Ectodermal cell (in vitro differentiated cells): ENCODE measurements at regions not wholly inside any gene's neighbourhood (a gene's known extent, or its start where the extent isn't known, plus 50 kb on each side); places are given as distances from the start of the nearest gene placed in this dataset.

ENCODE experiments used
- H3K27ac ChIP-seq: 2 replicates; pipeline ENCODE4 v1.7.0; 2013; ENCODE audit warnings: mild to moderate bottlenecking, low read depth, low read length; ENCODE audit not compliant: insufficient read depth, poor library complexity, severe bottlenecking
- H3K27me3 ChIP-seq: 2 replicates; pipeline ENCODE4 v1.7.0; 2013; ENCODE audit warnings: mild to moderate bottlenecking, low read length; ENCODE audit not compliant: insufficient read depth, control insufficient read depth, poor library complexity, severe bottlenecking
- H3K36me3 ChIP-seq: one replicate; pipeline ENCODE4 v1.7.0; 2013; ENCODE audit warnings: low read length; ENCODE audit not compliant: control insufficient read depth, insufficient read depth
- H3K4me1 ChIP-seq: one replicate; pipeline ENCODE4 v1.7.0; 2013; ENCODE audit warnings: low read length; ENCODE audit not compliant: control insufficient read depth, insufficient read depth
- H3K4me3 ChIP-seq: 2 replicates; pipeline ENCODE4 v1.7.0; 2013; ENCODE audit warnings: low read depth, low read length, control low read depth; ENCODE audit not compliant: insufficient read depth
- H3K9me3 ChIP-seq: 2 replicates; pipeline ENCODE4 v1.7.0; 2013; ENCODE audit warnings: mild to moderate bottlenecking, low read length, moderate library complexity; ENCODE audit not compliant: control insufficient read depth
- WGBS, 2 experiments: methylation state at CpG; one replicate each; pipeline ENCODE4 v1.1.7; 2013; ENCODE audit warnings: missing lambda C conversion rate in 2 of 2; 5-methylcytosine and 5-hydroxymethylcytosine counted together

GRCh38 chr12:12015073-12015685 is 55.6 kb upstream of the BCL2L14 start:
- WGBS, 2 experiments, result 85 to 87% methylated on average over 11 of the region's 11 CpGs
- no peaks in the 10 kb centered on the region for H3K36me3 ChIP-seq
- peaks cover 8% of the 10 kb centered on the region for H3K4me1 ChIP-seq
- no peak overlapping the region for H3K27ac ChIP-seq
- H3K9me3 ChIP-seq, result no peaks in the 10 kb centered on the region
- no peaks in the 10 kb centered on the region for H3K27me3 ChIP-seq
- H3K4me3 ChIP-seq, result no peak overlapping the region

DNA sequence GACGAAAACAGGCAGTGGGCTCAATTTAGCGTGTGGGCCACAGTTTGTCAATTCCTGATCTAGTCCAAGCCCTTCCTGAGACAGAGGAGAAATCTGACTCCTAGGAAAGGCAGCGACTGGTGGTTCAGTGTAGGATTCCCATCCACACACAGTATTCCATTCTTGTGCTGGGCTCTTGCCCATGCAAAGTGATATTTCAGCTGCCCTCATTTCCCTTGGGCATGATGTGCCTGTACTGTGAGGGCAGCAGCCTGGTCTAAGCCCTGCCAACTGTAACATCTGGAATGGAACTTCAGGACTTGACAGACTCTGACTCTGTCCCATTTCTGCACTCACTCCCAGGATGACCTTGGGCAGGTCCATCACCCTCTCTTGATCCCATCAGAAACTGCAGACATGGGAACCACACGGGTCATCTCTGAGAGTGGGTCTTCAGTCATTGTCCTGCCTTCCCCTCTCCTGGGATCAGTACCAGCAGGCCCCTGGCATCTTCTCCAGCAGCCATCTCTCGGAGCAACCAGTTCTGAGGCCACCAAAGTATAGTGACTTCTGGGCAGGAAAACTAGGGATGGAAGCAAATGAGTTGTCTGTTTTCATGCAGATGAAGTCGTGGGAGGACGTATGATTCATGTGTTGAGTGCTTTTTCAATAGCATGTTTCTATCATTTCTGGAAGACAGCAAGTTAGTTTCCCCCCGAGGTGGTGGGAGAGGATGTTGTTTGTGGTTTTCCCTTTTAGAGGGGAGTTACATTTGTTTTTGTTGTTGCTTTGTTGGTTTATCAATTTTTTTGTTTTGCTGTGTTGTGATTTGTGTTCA is 54.2 kb upstream of the BCL2L14 start:
- Histone ChIP-seq H3K9me3 (no peaks in the 10 kb centered on the region), H3K36me3 (no peaks in the 10 kb centered on the region), H3K27ac (no peak overlapping the region), H3K4me1 (no peaks in the 10 kb centered on the region), H3K27me3 (no peaks in the 10 kb centered on the region), H3K4me3 (no peak overlapping the region)
- 84 to 89% methylated on average over 8 of the region's 8 CpGs for WGBS, 2 experiments

- no peaks in the 10 kb centered on the region for H3K9me3 ChIP-seq
- H3K4me1 ChIP-seq, result no peaks in the 10 kb centered on the region
- H3K36me3 ChIP-seq, result no peaks in the 10 kb centered on the region
- H3K27ac ChIP-seq, result no peak overlapping the region
- H3K4me3 ChIP-seq, result no peak overlapping the region
- H3K27me3 ChIP-seq, result no peaks in the 10 kb centered on the region
- WGBS, 2 experiments, result 89 to 90% methylated on average over 3 of the region's 3 CpGs
Observed at GRCh38 chr12:12017135-12017581, 53.6 kb upstream of the BCL2L14 start.

DNA sequence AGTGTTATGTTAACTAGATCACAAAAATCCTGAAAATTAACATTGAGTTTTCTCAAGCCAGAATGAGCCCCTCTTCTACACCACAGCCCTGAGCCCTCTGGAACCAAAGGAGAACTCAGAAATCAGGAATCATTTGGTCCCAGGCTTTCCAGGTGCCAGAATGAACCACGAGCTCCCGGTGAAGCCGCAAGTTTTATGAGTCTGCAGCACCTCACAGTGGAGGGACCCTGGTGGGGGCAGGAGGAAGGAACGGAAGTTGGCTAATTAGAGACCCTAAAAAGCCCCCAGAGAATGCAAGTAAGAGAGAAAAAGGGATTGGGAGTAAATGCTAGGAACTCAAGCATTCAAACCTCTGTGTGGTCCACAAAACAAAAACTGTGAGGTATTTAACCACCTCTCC is 52.9 kb upstream of the BCL2L14 start:
- H3K4me1 ChIP-seq, result no peaks in the 10 kb centered on the region
- no peak overlapping the region for H3K27ac ChIP-seq
- 45 to 46% methylated on average over 4 of the region's 4 CpGs for WGBS, 2 experiments
- H3K36me3 ChIP-seq, result no peaks in the 10 kb centered on the region
- H3K9me3 ChIP-seq, result no peaks in the 10 kb centered on the region
- no peaks in the 10 kb centered on the region for H3K27me3 ChIP-seq
- no peak overlapping the region for H3K4me3 ChIP-seq

GRCh38 chr12:12018454-12018853 is 52.3 kb upstream of the BCL2L14 start:
- Histone ChIP-seq H3K9me3 (no peaks in the 10 kb centered on the region), H3K27ac (no peak overlapping the region), H3K4me1 (no peaks in the 10 kb centered on the region), H3K36me3 (no peaks in the 10 kb centered on the region), H3K27me3 (no peaks in the 10 kb centered on the region), H3K4me3 (no peak overlapping the region)
- WGBS, 2 experiments, result 91 to 94% methylated on average over 8 of the region's 8 CpGs

DNA sequence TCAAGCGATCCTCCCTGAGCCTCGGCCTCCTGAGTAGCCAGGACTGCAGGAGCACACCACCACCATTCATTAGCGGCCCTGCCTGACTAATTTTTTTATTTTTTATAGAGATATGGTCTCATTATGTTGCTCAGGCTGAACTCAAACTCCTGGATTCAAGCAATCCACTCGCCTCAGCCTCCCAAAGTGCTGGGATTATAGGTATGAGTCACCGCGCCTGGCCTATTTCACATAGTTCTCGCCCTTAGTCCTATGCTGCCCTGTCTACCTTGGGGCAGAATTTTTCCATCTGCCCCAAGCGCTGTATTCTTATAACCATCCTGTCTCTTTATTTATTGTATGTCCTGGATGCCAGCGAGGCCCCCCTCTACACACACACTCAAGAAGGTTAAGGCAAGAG is 50.9 kb upstream of the BCL2L14 start:
- Histone ChIP-seq H3K36me3 (no peaks in the 10 kb centered on the region), H3K9me3 (no peaks in the 10 kb centered on the region), H3K4me3 (no peak overlapping the region), H3K27me3 (no peaks in the 10 kb centered on the region), H3K27ac (no peak overlapping the region), H3K4me1 (no peaks in the 10 kb centered on the region)
- 89% methylated on average over 8 to 9 of the region's 9 CpGs for WGBS, 2 experiments

DNA sequence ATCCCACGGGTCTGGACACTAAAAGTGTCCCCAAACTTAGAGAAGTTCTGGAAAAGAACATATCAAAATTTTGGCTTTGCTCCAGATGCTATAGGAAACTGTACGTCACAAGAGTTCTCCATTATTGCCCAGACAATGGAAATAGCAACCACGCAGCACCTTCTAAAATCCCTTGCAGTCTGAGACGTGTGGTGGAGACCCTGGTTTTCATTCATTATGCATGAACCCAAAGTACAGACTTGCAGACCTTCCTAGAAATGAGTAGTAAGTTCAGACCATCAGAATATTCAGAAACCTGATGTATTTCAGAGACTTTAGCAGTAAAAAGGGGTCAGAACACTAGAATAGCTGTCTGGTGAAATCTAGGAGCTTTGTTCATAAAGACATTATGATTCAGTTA is 50.0 kb upstream of the BCL2L14 start:
- Histone ChIP-seq H3K27ac (no peak overlapping the region), H3K4me1 (no peaks in the 10 kb centered on the region), H3K9me3 (no peaks in the 10 kb centered on the region), H3K36me3 (no peaks in the 10 kb centered on the region), H3K27me3 (no peaks in the 10 kb centered on the region), H3K4me3 (no peak overlapping the region)
- 93% methylated on average over 4 of the region's 4 CpGs for WGBS, 2 experiments
